SK-N-SH (cell line): ENCODE measurements at regions not wholly inside any gene's neighbourhood (a gene's known extent, or its start where the extent isn't known, plus 50 kb on each side); places are given as distances from the start of the nearest gene placed in this dataset.
A peak's percentile ranks its signal among the peaks of the same experiment; 100 is the strongest.

Experiments
- CTCF ChIA-PET: fragments of 300-600, 350-600 bp; formaldehyde crosslinking; extraction: SDS; loops from one replicate; lab custom pipeline; 2021; lab: Yijun Ruan, JAX
- POLR2A ChIA-PET: fragments of 350-600 bp; sonication (Branson Sonifier 250); formaldehyde crosslinking; extraction: SDS; loops from one replicate; lab custom pipeline; 2020; ENCODE audit warnings: antibody characterized with exemption, inconsistent platforms; lab: Yijun Ruan, JAX
- DNase-seq: peaks from one replicate; pipeline ENCODE4 v3.0.0; 2012
- H2AFZ ChIP-seq: fragments of 200-600 bp; sonication (generic); 2 replicates; pipeline ENCODE4 v1.8.1; 2016; ENCODE audit warnings: antibody characterized with exemption, mild to moderate bottlenecking, low read depth
- H3F3A ChIP-seq: fragments of 200-600 bp; sonication (generic); replicated peaks from 2 replicates; pipeline ENCODE3; 2016; ENCODE audit warnings: antibody characterized with exemption, mild to moderate bottlenecking; ENCODE audit not compliant: insufficient read depth
- H3K27ac ChIP-seq, 2 experiments: fragments of 200-500 bp in 1 of 2; fragments of 200-600 bp in 1 of 2; sonication (Bioruptor generic) in 1 of 2; sonication (generic), shearing (Covaris generic) in 1 of 2; 2 replicates each; pipeline versions ENCODE4 v1.5.1 to v1.6.1; 2014 to 2016; ENCODE audit warnings: low read depth in 2 of 2, inconsistent platforms in 1 of 2, low read length in 1 of 2, mild to moderate bottlenecking in 1 of 2, mixed read lengths in 1 of 2
- H3K27me3 ChIP-seq: fragments of 200-600 bp; sonication (generic), shearing (Covaris generic); 2 replicates; pipeline ENCODE4 v1.6.1; 2016; ENCODE audit warnings: mixed run types; ENCODE audit not compliant: insufficient read depth
- H3K36me3 ChIP-seq, 2 experiments: fragments of 200-500 bp in 1 of 2; fragments of 200-600 bp in 1 of 2; sonication (Bioruptor generic) in 1 of 2; sonication (generic) in 1 of 2; replicated peaks in 1 of 2; 2 replicates each; pipeline versions ENCODE3 to v1.5.1; 2014 to 2016; ENCODE audit warnings: low read length in 1 of 2, mild to moderate bottlenecking in 1 of 2; ENCODE audit not compliant: insufficient read depth in 2 of 2, control insufficient read depth in 1 of 2
- H3K4me1 ChIP-seq, 2 experiments: fragments of 200-500 bp in 1 of 2; fragments of 200-600 bp in 1 of 2; sonication (Bioruptor generic) in 1 of 2; sonication (generic), shearing (Covaris generic) in 1 of 2; 2 replicates each; pipeline versions ENCODE4 v1.5.1 to v1.6.1; 2014 to 2016; ENCODE audit warnings: low read depth in 1 of 2, low read length in 1 of 2, mixed run types in 1 of 2; ENCODE audit not compliant: insufficient read depth in 2 of 2, control insufficient read depth in 1 of 2
- H3K4me2 ChIP-seq: fragments of 200-600 bp; sonication (generic), shearing (Covaris generic); 2 replicates; pipeline ENCODE4 v1.6.1; 2017; ENCODE audit warnings: mixed run types
- H3K4me3 ChIP-seq, 2 experiments: fragments of 200-500 bp in 1 of 2; fragments of 200-600 bp in 1 of 2; sonication (Bioruptor generic) in 1 of 2; sonication (generic), shearing (Covaris generic) in 1 of 2; 2 replicates each; pipeline versions ENCODE4 v1.5.1 to v1.8.1; 2014 to 2016; ENCODE audit warnings: low read depth in 2 of 2, inconsistent platforms in 1 of 2, low read length in 1 of 2, mild to moderate bottlenecking in 1 of 2, mixed read lengths in 1 of 2, moderate library complexity in 1 of 2
- H3K79me2 ChIP-seq: fragments of 200-600 bp; sonication (generic); 2 replicates; pipeline ENCODE4 v1.8.1; 2017; ENCODE audit warnings: mild to moderate bottlenecking; ENCODE audit not compliant: insufficient read depth
- H3K9ac ChIP-seq: fragments of 200-600 bp; sonication (generic); 2 replicates; pipeline ENCODE4 v1.6.1; 2017; ENCODE audit warnings: mixed run types
- H3K9me2 ChIP-seq: fragments of 200-600 bp; sonication (generic); 2 replicates; pipeline ENCODE4 v1.6.1; 2017; ENCODE audit warnings: mixed run types
- H3K9me3 ChIP-seq: fragments of 200-600 bp; sonication (generic); 2 replicates; pipeline ENCODE4 v1.6.1; 2017; ENCODE audit warnings: mixed run types, mild to moderate bottlenecking, moderate library complexity
- H4K20me1 ChIP-seq: fragments of 200-600 bp; sonication (generic); 2 replicates; pipeline ENCODE4 v1.6.1; 2017; ENCODE audit warnings: mild to moderate bottlenecking, mixed run types; ENCODE audit not compliant: insufficient read depth
- CTCF ChIP-seq: fragments of 200-600 bp; sonication (generic); IDR thresholded peaks from 2 replicates; pipeline ENCODE4 v1.6.1; 2017; ENCODE audit warnings: antibody characterized with exemption, mild to moderate bottlenecking, moderate library complexity
- ELF1 ChIP-seq: IDR thresholded peaks from 2 replicates; pipeline ENCODE4 v1.4.0; 2012
- EP300 ChIP-seq, 2 experiments: IDR thresholded peaks; 2 replicates each; pipeline versions ENCODE4 v1.4.0 to v1.6.1; 2012; ENCODE audit warnings: borderline replicate concordance in 1 of 2, low read depth in 1 of 2, low read length in 1 of 2
- EZH2phosphoT487 ChIP-seq: fragments of 200-600 bp; sonication (generic); IDR thresholded peaks from 2 replicates; pipeline ENCODE4 v1.6.1; 2017; ENCODE audit warnings: low read depth, mixed run types, mild to moderate bottlenecking, antibody characterized with exemption, moderate library complexity, borderline replicate concordance
- FOSL2 ChIP-seq: IDR thresholded peaks from 2 replicates; pipeline ENCODE4 v1.4.0; 2012; ENCODE audit warnings: low read depth, mild to moderate bottlenecking, moderate library complexity, borderline replicate concordance
- IRF3 ChIP-seq: fragments of 150-350 bp; IDR thresholded peaks from 2 replicates; pipeline ENCODE4 v1.6.1; 2016; ENCODE audit warnings: mild to moderate bottlenecking, low read depth, low read length
- MEF2A ChIP-seq: IDR thresholded peaks from 2 replicates; pipeline ENCODE4 v1.4.0; 2012; ENCODE audit warnings: low read depth, borderline replicate concordance
- MXI1 ChIP-seq: IDR thresholded peaks from 2 replicates; pipeline ENCODE4 v1.6.1; 2012; ENCODE audit warnings: mild to moderate bottlenecking, low read depth, low read length, improper control_type of control experiment
- POLR2AphosphoS5 ChIP-seq: IDR thresholded peaks from 2 replicates; pipeline ENCODE4 v1.6.1; 2012; ENCODE audit warnings: low read depth, low read length
- RAD21 ChIP-seq: IDR thresholded peaks from 2 replicates; pipeline ENCODE4 v1.6.1; 2012; ENCODE audit warnings: mild to moderate bottlenecking, low read length
- REST ChIP-seq: IDR thresholded peaks from 2 replicates; pipeline ENCODE4 v1.6.1; 2012; ENCODE audit warnings: mild to moderate bottlenecking, low read depth, low read length, moderate library complexity
- SIN3A ChIP-seq: IDR thresholded peaks from 2 replicates; pipeline ENCODE4 v1.6.1; 2012; ENCODE audit warnings: low read depth, mild to moderate bottlenecking, low read length, moderate library complexity, borderline replicate concordance
- SMC3 ChIP-seq: IDR thresholded peaks from 2 replicates; pipeline ENCODE4 v1.6.1; 2012; ENCODE audit warnings: low read depth, low read length, improper control_type of control experiment
- TAF1 ChIP-seq: IDR thresholded peaks from 2 replicates; pipeline ENCODE4 v1.6.1; 2012; ENCODE audit warnings: low read depth, mild to moderate bottlenecking, low read length, moderate library complexity, borderline replicate concordance
- TCF12 ChIP-seq: IDR thresholded peaks from 2 replicates; pipeline ENCODE4 v1.4.0; 2012
- YY1 ChIP-seq: IDR thresholded peaks from 2 replicates; pipeline ENCODE4 v1.4.0; 2012; ENCODE audit warnings: low read depth, mild to moderate bottlenecking
- WGBS: methylation state at CpG from one replicate; pipeline ENCODE4 v1.1.6; 2017; ENCODE audit warnings: low lambda C conversion rate; 5-methylcytosine and 5-hydroxymethylcytosine counted together

GRCh38 chr11:33542921-33543320 is 157.7 kb downstream of the C11orf91 start:
- Histone ChIP-seq H3K9ac (no peak overlapping the region), H3K27me3 (no peaks in the 10 kb centered on the region), H3K36me3 (peaks cover 4 to 28% of the 10 kb centered on the region in 2 experiments), H3K79me2 (peaks cover 89% of the 10 kb centered on the region), H3K4me3 (no peak overlapping the region; a peak in 1 of 4 replicates), H3K4me1 (peaks cover 0 to 27% of the 10 kb centered on the region in 2 experiments; a peak in 2 of 4 replicates), H3F3A (peaks cover 18% of the 10 kb centered on the region), H3K9me3 (no peaks in the 10 kb centered on the region), H4K20me1 (no peaks in the 10 kb centered on the region), H2AFZ (no peak overlapping the region), H3K4me2 (no peak overlapping the region), H3K27ac (peak overlapping the region in 1 of 2 experiments; percentile 9; a peak in 1 of 4 replicates), H3K9me2 (no peaks in the 10 kb centered on the region)
- CTCF ChIA-PET, result interaction anchor here (0.7 to 1.4 kb wide), 7 partner anchors 8 to 200 kb away, joined by 3 to 6 read pairs (median 3); no protein-coding TSS in a partner anchor
- TF ChIP-seq POLR2AphosphoS5 (no peak), IRF3 (no peak), SMC3 (peak; percentile 64), ELF1 (no peak), MEF2A (no peak), EP300 (IDR thresholded peaks at IDR 0.05; ENCODE audit: borderline replicate concordance in 1 of 2, low read depth in 1 of 2, low read length in 1 of 2) (no peak), RAD21 (peak; percentile 54), SIN3A (no peak), REST (no peak), CTCF (peak; percentile 66), YY1 (no peak), MXI1 (no peak), TCF12 (no peak), FOSL2 (no peak), TAF1 (no peak), EZH2phosphoT487 (no peak)
- WGBS, result 79% methylated on average over 7 of the region's 7 CpGs
- peak; percentile 59 for DNase-seq
- POLR2A ChIA-PET, result no interaction called here
